ENCODE measurements at regions not wholly inside any gene's neighbourhood (a gene's known extent, or its start where the extent isn't known, plus 50 kb on each side); places are given as distances from the start of the nearest gene placed in this dataset.

DNA sequence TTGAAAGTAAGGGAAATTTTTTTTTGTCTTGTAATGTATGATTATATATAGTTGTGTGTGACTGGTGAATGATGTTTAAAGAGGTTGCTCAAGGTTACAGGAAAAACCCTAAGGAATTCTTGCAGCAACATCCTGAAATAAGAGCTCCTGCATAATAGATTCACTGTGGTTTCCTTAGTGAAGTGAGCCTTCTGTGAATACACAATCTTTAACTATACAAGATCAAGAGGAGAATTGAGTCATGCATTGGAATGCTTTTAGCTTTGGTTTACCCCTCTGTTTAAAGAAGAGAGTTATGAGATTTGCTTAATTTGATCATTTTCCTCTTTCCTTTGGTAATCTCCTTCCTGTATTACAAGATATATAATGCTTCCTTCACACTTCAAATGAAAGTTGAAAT is 141.6 kb upstream of the EYA4 start:
- no peaks in the 10 kb centered on the region for H3F3A ChIP-seq (ENCODE audit: insufficient read depth, low read length)
- no peak overlapping the region for H3K27ac ChIP-seq (ENCODE audit: low read length)
- no peaks in the 10 kb centered on the region for H3K79me2 ChIP-seq (ENCODE audit: low read length)
- no peaks in the 10 kb centered on the region for H3K9me3 ChIP-seq (replicated peaks; ENCODE audit: insufficient read depth, low read length)
- TF ChIP-seq EZH2 (optimal IDR thresholded peaks at IDR 0.05; ENCODE audit: low read depth, low read length), result no peak
- TF ChIP-seq, protein P1, sequence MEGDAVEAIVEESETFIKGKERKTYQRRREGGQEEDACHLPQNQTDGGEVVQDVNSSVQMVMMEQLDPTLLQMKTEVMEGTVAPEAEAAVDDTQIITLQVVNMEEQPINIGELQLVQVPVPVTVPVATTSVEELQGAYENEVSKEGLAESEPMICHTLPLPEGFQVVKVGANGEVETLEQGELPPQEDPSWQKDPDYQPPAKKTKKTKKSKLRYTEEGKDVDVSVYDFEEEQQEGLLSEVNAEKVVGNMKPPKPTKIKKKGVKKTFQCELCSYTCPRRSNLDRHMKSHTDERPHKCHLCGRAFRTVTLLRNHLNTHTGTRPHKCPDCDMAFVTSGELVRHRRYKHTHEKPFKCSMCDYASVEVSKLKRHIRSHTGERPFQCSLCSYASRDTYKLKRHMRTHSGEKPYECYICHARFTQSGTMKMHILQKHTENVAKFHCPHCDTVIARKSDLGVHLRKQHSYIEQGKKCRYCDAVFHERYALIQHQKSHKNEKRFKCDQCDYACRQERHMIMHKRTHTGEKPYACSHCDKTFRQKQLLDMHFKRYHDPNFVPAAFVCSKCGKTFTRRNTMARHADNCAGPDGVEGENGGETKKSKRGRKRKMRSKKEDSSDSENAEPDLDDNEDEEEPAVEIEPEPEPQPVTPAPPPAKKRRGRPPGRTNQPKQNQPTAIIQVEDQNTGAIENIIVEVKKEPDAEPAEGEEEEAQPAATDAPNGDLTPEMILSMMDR (IDR thresholded peaks at IDR 0.05; ENCODE audit: low read length), result no peak
- TF ChIP-seq EZH2phosphoT487 (IDR thresholded peaks at IDR 0.05; ENCODE audit: low read length), result no peak
- H3K4me2 ChIP-seq (ENCODE audit: low read depth, low read length), result no peak overlapping the region
- no peaks in the 10 kb centered on the region for H4K20me1 ChIP-seq (ENCODE audit: insufficient read depth, low read length)
- H3K36me3 ChIP-seq (replicated peaks; ENCODE audit: insufficient read depth, low read length), result no peaks in the 10 kb centered on the region
- H3K4me1 ChIP-seq (ENCODE audit: low read length), result no peaks in the 10 kb centered on the region
- no peak overlapping the region for H3K9ac ChIP-seq (ENCODE audit: low read length)
- no peaks in the 10 kb centered on the region for H3K9me2 ChIP-seq (replicated peaks; ENCODE audit: insufficient read depth, low read length)
- H3K4me3 ChIP-seq (ENCODE audit: low read length), result no peak overlapping the region
- no peak for DNase-seq
- H3K27me3 ChIP-seq (replicated peaks; ENCODE audit: insufficient read depth, low read length), result no peaks in the 10 kb centered on the region
- H2AFZ ChIP-seq (ENCODE audit: low read length), result no peak overlapping the region

DNA sequence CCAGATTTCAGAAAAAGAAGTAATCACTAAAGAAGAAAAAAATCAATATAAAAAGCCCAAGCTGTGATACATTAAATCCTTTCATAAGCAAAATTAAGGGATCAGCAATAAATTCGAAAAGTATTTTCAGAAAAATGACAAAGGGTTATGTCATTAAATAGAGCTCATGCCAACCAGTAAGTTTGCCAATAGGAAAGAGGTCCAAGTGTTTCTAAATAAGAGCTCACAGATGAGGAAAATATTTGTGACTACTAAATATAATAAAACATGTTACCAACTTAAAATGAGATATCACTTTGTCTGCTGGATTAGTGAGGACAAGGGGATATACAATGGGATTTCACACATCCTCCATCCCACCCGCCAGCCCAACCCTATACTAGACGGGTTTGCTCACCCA is 140.3 kb upstream of the EYA4 start:
- no peak overlapping the region for H3K27ac ChIP-seq (ENCODE audit: low read length)
- DNase-seq, result no peak
- no peaks in the 10 kb centered on the region for H4K20me1 ChIP-seq (ENCODE audit: insufficient read depth, low read length)
- TF ChIP-seq EZH2 (optimal IDR thresholded peaks at IDR 0.05; ENCODE audit: low read depth, low read length), result no peak
- TF ChIP-seq EZH2phosphoT487 (IDR thresholded peaks at IDR 0.05; ENCODE audit: low read length), result no peak
- TF ChIP-seq, protein P1 (IDR thresholded peaks at IDR 0.05; ENCODE audit: low read length), result no peak
- no peaks in the 10 kb centered on the region for H3K27me3 ChIP-seq (replicated peaks; ENCODE audit: insufficient read depth, low read length)
- no peak overlapping the region for H3K4me3 ChIP-seq (ENCODE audit: low read length)
- H3K9me2 ChIP-seq (replicated peaks; ENCODE audit: insufficient read depth, low read length), result no peaks in the 10 kb centered on the region
- no peaks in the 10 kb centered on the region for H3F3A ChIP-seq (ENCODE audit: insufficient read depth, low read length)
- H3K9ac ChIP-seq (ENCODE audit: low read length), result no peak overlapping the region
- no peak overlapping the region for H3K4me2 ChIP-seq (ENCODE audit: low read depth, low read length)
- no peaks in the 10 kb centered on the region for H3K36me3 ChIP-seq (replicated peaks; ENCODE audit: insufficient read depth, low read length)
- H3K79me2 ChIP-seq (ENCODE audit: low read length), result no peaks in the 10 kb centered on the region
- H2AFZ ChIP-seq (ENCODE audit: low read length), result no peak overlapping the region
- no peaks in the 10 kb centered on the region for H3K4me1 ChIP-seq (ENCODE audit: low read length)
- no peaks in the 10 kb centered on the region for H3K9me3 ChIP-seq (replicated peaks; ENCODE audit: insufficient read depth, low read length)

DNA sequence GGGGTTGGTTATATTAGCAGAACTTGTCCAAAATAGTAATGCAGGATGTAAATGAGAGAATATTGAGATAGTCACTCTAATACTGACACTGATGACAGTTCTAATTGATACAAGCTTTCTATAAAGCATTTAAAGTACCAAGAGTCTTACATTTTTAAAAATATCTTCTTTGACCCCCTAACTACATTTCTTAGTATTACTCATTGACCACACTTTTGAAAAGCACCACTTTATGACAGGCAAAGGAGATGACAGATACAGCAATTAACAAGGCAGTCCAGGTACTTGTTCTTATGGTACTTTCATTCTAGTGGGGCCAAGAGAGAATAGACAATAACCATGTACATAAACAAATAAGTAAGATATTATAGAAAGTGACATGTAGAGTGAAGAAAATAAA is 139.4 kb upstream of the EYA4 start:
- Histone ChIP-seq H3K9me2 (replicated peaks; ENCODE audit: insufficient read depth, low read length) (no peaks in the 10 kb centered on the region), H3K9ac (ENCODE audit: low read length) (no peak overlapping the region), H4K20me1 (ENCODE audit: insufficient read depth, low read length) (no peaks in the 10 kb centered on the region), H3K27ac (ENCODE audit: low read length) (no peak overlapping the region), H3K4me3 (ENCODE audit: low read length) (no peak overlapping the region), H3K4me1 (ENCODE audit: low read length) (no peaks in the 10 kb centered on the region), H3K79me2 (ENCODE audit: low read length) (no peaks in the 10 kb centered on the region), H3F3A (ENCODE audit: insufficient read depth, low read length) (no peaks in the 10 kb centered on the region), H3K27me3 (replicated peaks; ENCODE audit: insufficient read depth, low read length) (no peaks in the 10 kb centered on the region), H3K36me3 (replicated peaks; ENCODE audit: insufficient read depth, low read length) (no peaks in the 10 kb centered on the region), H2AFZ (ENCODE audit: low read length) (no peak overlapping the region), H3K9me3 (replicated peaks; ENCODE audit: insufficient read depth, low read length) (no peaks in the 10 kb centered on the region), H3K4me2 (ENCODE audit: low read depth, low read length) (no peak overlapping the region)
- no peak for DNase-seq
- TF ChIP-seq, protein P1 (IDR thresholded peaks at IDR 0.05; ENCODE audit: low read length), result no peak
- TF ChIP-seq EZH2phosphoT487 (IDR thresholded peaks at IDR 0.05; ENCODE audit: low read length), result no peak
- TF ChIP-seq EZH2 (optimal IDR thresholded peaks at IDR 0.05; ENCODE audit: low read depth, low read length), result no peak
